ENCODE measurements at regions not wholly inside any gene's neighbourhood (a gene's known extent, or its start where the extent isn't known, plus 50 kb on each side); places are given as distances from the start of the nearest gene placed in this dataset.

DNA sequence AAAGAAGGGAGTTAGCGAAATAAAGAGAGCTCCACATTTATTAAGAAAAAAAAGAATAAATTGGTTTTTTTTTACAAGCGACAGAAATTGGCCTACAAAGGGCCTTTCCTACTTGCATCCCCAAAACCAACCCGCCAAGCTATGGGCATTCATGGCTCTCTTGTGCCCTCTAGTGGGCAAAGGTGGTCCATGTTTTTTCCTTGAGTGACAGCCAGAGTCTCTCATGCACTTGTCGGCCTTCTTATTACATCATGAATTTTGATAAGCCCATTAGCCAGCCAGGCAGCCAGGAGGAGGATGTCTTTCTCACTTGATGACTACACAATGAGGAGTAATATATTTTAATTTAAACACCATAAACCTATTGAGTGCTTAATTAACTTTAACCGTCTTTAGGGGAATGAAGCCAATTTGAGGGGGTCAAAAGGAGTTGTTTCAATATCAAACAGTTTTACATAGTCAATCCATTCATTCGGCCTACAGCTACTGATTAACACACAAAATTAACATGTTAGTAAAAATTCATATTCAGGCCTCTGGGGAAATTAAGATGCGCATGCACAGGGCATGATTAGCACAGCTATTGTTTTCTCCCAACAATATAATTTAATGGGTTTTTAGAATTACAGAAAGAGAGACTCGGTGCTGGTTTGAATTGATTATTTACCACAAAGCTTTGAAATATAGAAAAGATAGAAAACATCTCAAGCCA is 85.5 kb downstream of the RCN1 start:
- intact Hi-C loops (cut with micrococcal nuclease), result loop anchor here in 1 of 2 donors (1.0 kb wide), 1 partner anchor 124 kb away; no protein-coding TSS in a partner anchor
- H3K36me3 ChIP-seq (replicated peaks in 1 of 2; ENCODE audit: control insufficient read depth in 1 of 2, insufficient read depth in 2 of 2, low read length in 2 of 2), result no peaks in the 10 kb centered on the region
- peak; percentile 61 to 69 (median 68) for DNase-seq
- no peaks in the 10 kb centered on the region for H4K20me1 ChIP-seq (ENCODE audit: insufficient read depth, low read length)
- H3K4me2 ChIP-seq (replicated peaks; ENCODE audit: extremely low read depth, low read length, poor library complexity, severe bottlenecking), result no peak overlapping the region
- H3K4me3 ChIP-seq (replicated peaks in 1 of 3; ENCODE audit: low read depth in 2 of 3, low read length in 3 of 3), result no peak overlapping the region
- TF ChIP-seq CTCF (IDR thresholded peaks at IDR 0.05), result peak; percentile 90
- H3K9me3 ChIP-seq (replicated peaks in 1 of 2; ENCODE audit: control insufficient read depth in 1 of 2, insufficient read depth in 1 of 2, low read length in 2 of 2), result no peaks in the 10 kb centered on the region
- Mint-ChIP-seq H3K27ac (no peak overlapping the region), H3K4me3 (no peak overlapping the region), H3K36me3 (no peaks in the 10 kb centered on the region), H3K27me3 (ENCODE audit: low read depth in 3 of 3) (peaks cover under 1 to 11% (median 4%) of the 10 kb centered on the region in 3 donors), H3K9me3 (no peaks in the 10 kb centered on the region), H3K4me1 (no peaks in the 10 kb centered on the region)
- H3K4me1 ChIP-seq (ENCODE audit: control insufficient read depth in 1 of 2, insufficient read depth in 2 of 2, low read length in 2 of 2), result no peaks in the 10 kb centered on the region
- no CpG with 5 or more reads among the region's 8 CpGs for WGBS (ENCODE audit: insufficient coverage)
- no peak overlapping the region for H2AFZ ChIP-seq (ENCODE audit: insufficient read depth, low read depth, low read length, poor library complexity, severe bottlenecking)
- H3K27me3 ChIP-seq (ENCODE audit: control insufficient read depth in 2 of 2, insufficient read depth in 2 of 2, low read length in 2 of 2), result no peaks in the 10 kb centered on the region
- H3K9ac ChIP-seq (ENCODE audit: insufficient read depth, low read length, poor library complexity, severe bottlenecking), result no peak overlapping the region
- no peak overlapping the region for H3K27ac ChIP-seq (ENCODE audit: low read depth in 1 of 2, low read length in 2 of 2)
- H3K79me2 ChIP-seq (ENCODE audit: insufficient read depth, low read length), result no peaks in the 10 kb centered on the region

GRCh38 chr11:32178692-32179091 is 87.8 kb downstream of the RCN1 start:
- H3K9ac ChIP-seq (ENCODE audit: insufficient read depth, low read length, poor library complexity, severe bottlenecking), result peak overlapping the region; percentile 8
- no peak for DNase-seq
- no peaks in the 10 kb centered on the region for H3K36me3 ChIP-seq (replicated peaks in 1 of 2; ENCODE audit: control insufficient read depth in 1 of 2, insufficient read depth in 2 of 2, low read length in 2 of 2)
- no peaks in the 10 kb centered on the region for H4K20me1 ChIP-seq (ENCODE audit: insufficient read depth, low read length)
- H3K27me3 Mint-ChIP-seq (ENCODE audit: low read depth in 3 of 3), result peaks cover 0 to 7% (median 4%) of the 10 kb centered on the region in 3 donors
- intact Hi-C loops (cut with micrococcal nuclease), result no loop called here
- H3K4me3 ChIP-seq (replicated peaks in 1 of 3; ENCODE audit: low read depth in 2 of 3, low read length in 3 of 3), result no peak overlapping the region
- no peak overlapping the region for H3K4me3 Mint-ChIP-seq
- no peaks in the 10 kb centered on the region for H3K4me1 ChIP-seq (ENCODE audit: control insufficient read depth in 1 of 2, insufficient read depth in 2 of 2, low read length in 2 of 2)
- no peaks in the 10 kb centered on the region for H3K4me1 Mint-ChIP-seq
- H3K9me3 Mint-ChIP-seq, result no peaks in the 10 kb centered on the region
- no peaks in the 10 kb centered on the region for H3K79me2 ChIP-seq (ENCODE audit: insufficient read depth, low read length)
- TF ChIP-seq CTCF (IDR thresholded peaks at IDR 0.05), result no peak
- WGBS (ENCODE audit: insufficient coverage), result 47% methylated on average over 5 of the region's 7 CpGs
- H3K36me3 Mint-ChIP-seq, result no peaks in the 10 kb centered on the region
- H2AFZ ChIP-seq (ENCODE audit: insufficient read depth, low read depth, low read length, poor library complexity, severe bottlenecking), result no peak overlapping the region
- no peaks in the 10 kb centered on the region for H3K27me3 ChIP-seq (ENCODE audit: control insufficient read depth in 2 of 2, insufficient read depth in 2 of 2, low read length in 2 of 2)
- H3K4me2 ChIP-seq (replicated peaks; ENCODE audit: extremely low read depth, low read length, poor library complexity, severe bottlenecking), result no peak overlapping the region
- H3K27ac ChIP-seq (ENCODE audit: low read depth in 1 of 2, low read length in 2 of 2), result no peak overlapping the region
- H3K27ac Mint-ChIP-seq, result peak overlapping the region in 1 of 7 donors; percentile 50
- H3K9me3 ChIP-seq (replicated peaks in 1 of 2; ENCODE audit: control insufficient read depth in 1 of 2, insufficient read depth in 1 of 2, low read length in 2 of 2), result no peaks in the 10 kb centered on the region
